ENCODE measurements at regions not wholly inside any gene's neighbourhood (a gene's known extent, or its start where the extent isn't known, plus 50 kb on each side); places are given as distances from the start of the nearest gene placed in this dataset.

DNA sequence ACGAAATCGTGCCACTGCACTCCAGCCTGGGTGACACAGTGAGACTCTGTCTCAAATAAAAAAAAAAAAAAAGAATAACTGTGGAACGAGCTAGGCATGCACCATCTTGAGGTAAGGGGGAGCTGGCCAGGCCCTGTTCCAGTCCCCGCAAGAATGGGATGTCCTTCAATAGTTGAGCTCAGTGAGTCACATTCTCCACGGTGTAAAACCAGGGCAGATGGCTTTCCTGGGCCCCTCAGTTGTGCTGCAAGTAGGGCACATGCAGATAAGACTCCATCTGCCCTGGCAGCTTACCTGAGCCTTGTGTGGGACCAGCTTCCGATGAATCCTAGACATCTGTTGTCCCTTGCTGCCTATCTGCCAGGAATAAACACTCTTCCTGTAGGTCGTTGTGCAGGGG lies 312.1 kb downstream of the VRK1 start:
- Histone ChIP-seq H3K4me1 (no peaks in the 10 kb centered on the region), H3K9me3 (peaks cover 0 to 21% (median 0%) of the 10 kb centered on the region in 3 donors)
- ATAC-seq: no peak

GRCh38 chr14:97113339-97113738 lies 316.2 kb downstream of the VRK1 start:
- H3K27ac ChIP-seq: no peak overlapping the region
- no peak for TF ChIP-seq EP300 (IDR thresholded peaks at IDR 0.05)
- no peak for TF ChIP-seq POLR2AphosphoS5 (IDR thresholded peaks at IDR 0.05)
- no peak for TF ChIP-seq POLR2A (IDR thresholded peaks at IDR 0.05)
- TF ChIP-seq CTCF (IDR thresholded peaks at IDR 0.05): no peak
- no peak overlapping the region for H3K4me3 ChIP-seq
- WGBS, 2 donors (ENCODE audit: low coverage in 1 of 2): 22 to 32% methylated on average over 7 of the region's 7 CpGs
- ATAC-seq: no peak
- H3K4me1 ChIP-seq: no peaks in the 10 kb centered on the region
- no peaks in the 10 kb centered on the region for H3K36me3 ChIP-seq
- H3K9me3 ChIP-seq: peaks cover 0 to 14% (median 0%) of the 10 kb centered on the region in 3 donors
- peaks cover 47% of the 10 kb centered on the region for H3K27me3 ChIP-seq

More for the DNA sequence above, 312.1 kb downstream of the VRK1 start:
- Histone ChIP-seq H3K36me3 (no peaks in the 10 kb centered on the region), H3K27me3 (peaks cover 46% of the 10 kb centered on the region), H3K4me3 (no peak overlapping the region), H3K27ac (no peak overlapping the region)
- WGBS, 2 donors (ENCODE audit: low coverage in 1 of 2): 73 to 83% methylated on average over 2 to 6 of the region's 7 CpGs
- TF ChIP-seq EP300 (IDR thresholded peaks at IDR 0.05): no peak
- TF ChIP-seq CTCF (IDR thresholded peaks at IDR 0.05): no peak
- no peak for TF ChIP-seq POLR2A (IDR thresholded peaks at IDR 0.05)
- TF ChIP-seq POLR2AphosphoS5 (IDR thresholded peaks at IDR 0.05): no peak

GRCh38 chr14:97116546-97116945 lies 319.4 kb downstream of the VRK1 start:
- Histone ChIP-seq H3K27ac (no peak overlapping the region), H3K27me3 (peaks cover 48% of the 10 kb centered on the region), H3K36me3 (no peaks in the 10 kb centered on the region), H3K9me3 (no peaks in the 10 kb centered on the region), H3K4me1 (no peaks in the 10 kb centered on the region), H3K4me3 (no peak overlapping the region)
- TF ChIP-seq CTCF (IDR thresholded peaks at IDR 0.05): no peak
- TF ChIP-seq POLR2A (IDR thresholded peaks at IDR 0.05): no peak
- TF ChIP-seq POLR2AphosphoS5 (IDR thresholded peaks at IDR 0.05): no peak
- TF ChIP-seq EP300 (IDR thresholded peaks at IDR 0.05): no peak
- ATAC-seq: no peak
- WGBS, 2 donors (ENCODE audit: low coverage in 1 of 2): 75% methylated on average over 2 of the region's 3 CpGs; no CpG with 5 or more reads in 1 of the 2 donors

DNA sequence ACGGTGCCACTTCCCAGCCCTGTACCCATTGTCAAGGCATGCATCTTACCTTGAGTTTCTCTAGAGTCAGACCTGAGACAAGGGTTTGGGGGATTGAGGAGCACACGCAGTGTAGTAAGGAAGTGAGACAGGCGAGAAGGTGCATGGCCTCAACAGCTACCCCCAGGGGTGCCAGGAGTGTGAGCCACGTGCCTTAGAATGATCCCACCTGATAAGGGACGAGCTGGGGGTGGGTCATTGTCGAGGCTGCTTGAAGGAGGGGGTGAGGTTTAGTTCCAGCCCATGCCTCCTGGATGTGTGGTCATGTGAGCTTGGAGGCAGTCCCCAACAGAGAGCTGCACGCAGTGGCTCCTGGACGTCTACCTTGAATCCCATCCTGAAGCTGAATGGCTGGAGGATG lies 320.5 kb downstream of the VRK1 start:
- no peaks in the 10 kb centered on the region for H3K9me3 ChIP-seq
- 81 to 85% methylated on average over 4 to 5 of the region's 8 CpGs for WGBS, 2 donors (ENCODE audit: low coverage in 1 of 2)
- H3K27me3 ChIP-seq: peaks cover 45% of the 10 kb centered on the region
- H3K4me3 ChIP-seq: no peak overlapping the region
- no peak for ATAC-seq
- H3K27ac ChIP-seq: no peak overlapping the region
- no peak for TF ChIP-seq POLR2AphosphoS5 (IDR thresholded peaks at IDR 0.05)
- no peak for TF ChIP-seq EP300 (IDR thresholded peaks at IDR 0.05)
- no peak for TF ChIP-seq CTCF (IDR thresholded peaks at IDR 0.05)
- TF ChIP-seq POLR2A (IDR thresholded peaks at IDR 0.05): no peak
- no peaks in the 10 kb centered on the region for H3K4me1 ChIP-seq
- H3K36me3 ChIP-seq: no peaks in the 10 kb centered on the region

DNA sequence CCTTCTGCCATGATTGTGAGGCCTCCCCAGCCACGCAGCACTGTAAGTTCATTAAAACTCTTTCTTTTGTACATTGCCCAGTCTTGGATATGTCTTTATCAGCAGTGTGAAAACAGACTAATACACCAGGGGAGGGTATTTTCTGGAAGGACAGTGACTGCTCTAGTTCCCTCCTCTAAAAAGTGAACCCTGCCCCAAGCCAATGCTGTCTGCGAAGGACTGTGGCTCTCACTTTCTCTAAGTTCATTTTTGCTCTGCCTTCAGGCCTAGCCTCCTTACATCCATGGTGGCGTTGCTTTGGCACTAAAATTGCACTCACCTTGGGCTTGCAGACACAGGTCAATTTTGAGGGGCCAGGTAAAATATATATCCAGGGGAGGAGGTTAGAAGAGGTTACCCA lies 323.0 kb downstream of the VRK1 start:
- TF ChIP-seq CTCF (IDR thresholded peaks at IDR 0.05): no peak
- no peak for TF ChIP-seq POLR2AphosphoS5 (IDR thresholded peaks at IDR 0.05)
- no peak for TF ChIP-seq EP300 (IDR thresholded peaks at IDR 0.05)
- no peak for TF ChIP-seq POLR2A (IDR thresholded peaks at IDR 0.05)
- Histone ChIP-seq H3K27me3 (peaks cover 34% of the 10 kb centered on the region), H3K4me1 (no peaks in the 10 kb centered on the region), H3K27ac (no peak overlapping the region), H3K36me3 (no peaks in the 10 kb centered on the region), H3K4me3 (no peak overlapping the region), H3K9me3 (no peaks in the 10 kb centered on the region)
- 17 to 76% methylated on average over 1 to 2 of the region's 3 CpGs for WGBS, 2 donors (ENCODE audit: low coverage in 1 of 2)
- no peak for ATAC-seq
